GM06990 (cell line): ENCODE measurements at regions not wholly inside any gene's neighbourhood (a gene's known extent, or its start where the extent isn't known, plus 50 kb on each side); places are given as distances from the start of the nearest gene placed in this dataset.

Experiments
- DNase-seq: peaks from one replicate; pipeline ENCODE4 v3.0.0-alpha.2; 2011; ENCODE audit not compliant: insufficient read length; ENCODE audit errors: extremely low read depth
- H3K27me3 ChIP-seq: replicated peaks from 2 replicates; pipeline ENCODE4 v1.6.0; 2011; ENCODE audit warnings: low read length; ENCODE audit not compliant: control insufficient read depth, insufficient read depth
- H3K36me3 ChIP-seq: 2 replicates; pipeline ENCODE4 v1.5.1; 2011; ENCODE audit warnings: low read length; ENCODE audit not compliant: control insufficient read depth, insufficient read depth
- H3K4me3 ChIP-seq: replicated peaks from 2 replicates; pipeline ENCODE4 v1.5.1; 2011; ENCODE audit warnings: low read depth, mild to moderate bottlenecking, control low read depth, low read length
- TF ChIP-seq, protein P1 (sequence below): IDR thresholded peaks from 2 replicates; pipeline ENCODE4 v1.5.1; 2011; ENCODE audit warnings: low read length, control low read depth, mild to moderate bottlenecking, inconsistent platforms; ENCODE audit not compliant: insufficient read depth, poor library complexity, severe bottlenecking

DNA sequence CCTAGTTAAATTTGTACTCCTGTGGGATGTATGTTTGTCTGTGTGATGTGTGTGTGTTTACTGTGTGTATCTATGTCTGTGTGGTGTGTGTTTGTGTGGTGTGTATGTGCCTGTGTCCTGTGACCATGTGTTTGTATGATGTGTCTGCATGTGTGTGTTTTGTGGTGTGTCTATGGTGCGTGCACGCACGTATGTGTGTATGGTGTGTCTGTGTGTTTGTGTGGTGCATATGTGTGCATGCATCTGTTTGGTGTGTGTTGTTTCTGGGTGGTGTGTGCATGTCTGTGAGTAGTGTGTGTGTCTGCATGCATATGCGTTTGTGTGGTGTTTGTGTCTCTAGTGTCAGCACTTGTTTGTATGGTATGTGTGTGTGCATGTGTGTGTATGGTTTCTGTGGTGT lies 174.2 kb upstream of the RBFOX1 start:
- no peaks in the 10 kb centered on the region for H3K27me3 ChIP-seq
- H3K36me3 ChIP-seq, result no peaks in the 10 kb centered on the region
- TF ChIP-seq, protein P1, sequence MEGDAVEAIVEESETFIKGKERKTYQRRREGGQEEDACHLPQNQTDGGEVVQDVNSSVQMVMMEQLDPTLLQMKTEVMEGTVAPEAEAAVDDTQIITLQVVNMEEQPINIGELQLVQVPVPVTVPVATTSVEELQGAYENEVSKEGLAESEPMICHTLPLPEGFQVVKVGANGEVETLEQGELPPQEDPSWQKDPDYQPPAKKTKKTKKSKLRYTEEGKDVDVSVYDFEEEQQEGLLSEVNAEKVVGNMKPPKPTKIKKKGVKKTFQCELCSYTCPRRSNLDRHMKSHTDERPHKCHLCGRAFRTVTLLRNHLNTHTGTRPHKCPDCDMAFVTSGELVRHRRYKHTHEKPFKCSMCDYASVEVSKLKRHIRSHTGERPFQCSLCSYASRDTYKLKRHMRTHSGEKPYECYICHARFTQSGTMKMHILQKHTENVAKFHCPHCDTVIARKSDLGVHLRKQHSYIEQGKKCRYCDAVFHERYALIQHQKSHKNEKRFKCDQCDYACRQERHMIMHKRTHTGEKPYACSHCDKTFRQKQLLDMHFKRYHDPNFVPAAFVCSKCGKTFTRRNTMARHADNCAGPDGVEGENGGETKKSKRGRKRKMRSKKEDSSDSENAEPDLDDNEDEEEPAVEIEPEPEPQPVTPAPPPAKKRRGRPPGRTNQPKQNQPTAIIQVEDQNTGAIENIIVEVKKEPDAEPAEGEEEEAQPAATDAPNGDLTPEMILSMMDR, result no peak
- no peak overlapping the region for H3K4me3 ChIP-seq
- no peak for DNase-seq

DNA sequence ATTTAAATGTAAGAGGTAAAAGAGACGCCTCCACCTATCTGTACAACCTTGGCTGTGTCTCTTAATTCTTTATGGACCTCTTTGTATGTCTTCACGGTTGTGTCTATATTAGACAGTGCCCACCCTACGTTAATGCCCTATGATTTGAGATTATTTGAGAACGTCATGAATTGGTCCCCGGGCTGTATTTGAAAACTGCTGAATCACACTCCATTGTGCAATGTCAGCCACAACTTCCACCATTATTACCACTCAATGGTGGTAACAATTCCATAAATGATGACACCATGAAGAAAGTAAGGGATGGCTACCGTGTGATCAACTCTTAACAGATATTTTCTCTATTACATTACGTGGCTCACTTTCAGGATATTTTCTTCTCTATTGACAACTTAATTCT lies 182.4 kb upstream of the RBFOX1 start:
- no peaks in the 10 kb centered on the region for H3K36me3 ChIP-seq
- DNase-seq, result no peak
- no peaks in the 10 kb centered on the region for H3K27me3 ChIP-seq
- TF ChIP-seq, protein P1, result no peak
- no peak overlapping the region for H3K4me3 ChIP-seq

DNA sequence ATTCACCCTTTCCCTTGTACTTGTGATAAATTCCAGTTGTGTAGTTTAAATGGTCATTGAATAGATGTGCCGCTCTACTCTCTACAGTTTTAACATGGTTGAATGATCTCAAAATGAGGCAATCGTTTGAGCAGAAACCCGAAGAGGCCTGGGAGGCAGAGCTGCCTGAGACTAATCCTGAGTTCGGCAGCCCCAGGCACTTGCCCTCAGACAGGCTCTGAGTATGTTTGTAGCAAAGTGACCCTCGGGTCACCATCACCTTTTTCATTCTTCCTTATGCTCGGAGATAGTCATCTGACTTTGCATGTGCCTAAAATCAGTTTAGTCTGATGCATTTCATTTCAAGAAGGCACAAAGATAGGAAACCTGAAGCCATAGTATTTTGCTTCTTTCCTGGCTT lies 184.0 kb upstream of the RBFOX1 start:
- TF ChIP-seq, protein P1, result no peak
- Histone ChIP-seq H3K4me3 (no peak overlapping the region), H3K36me3 (no peaks in the 10 kb centered on the region), H3K27me3 (no peaks in the 10 kb centered on the region)
- DNase-seq, result no peak

DNA sequence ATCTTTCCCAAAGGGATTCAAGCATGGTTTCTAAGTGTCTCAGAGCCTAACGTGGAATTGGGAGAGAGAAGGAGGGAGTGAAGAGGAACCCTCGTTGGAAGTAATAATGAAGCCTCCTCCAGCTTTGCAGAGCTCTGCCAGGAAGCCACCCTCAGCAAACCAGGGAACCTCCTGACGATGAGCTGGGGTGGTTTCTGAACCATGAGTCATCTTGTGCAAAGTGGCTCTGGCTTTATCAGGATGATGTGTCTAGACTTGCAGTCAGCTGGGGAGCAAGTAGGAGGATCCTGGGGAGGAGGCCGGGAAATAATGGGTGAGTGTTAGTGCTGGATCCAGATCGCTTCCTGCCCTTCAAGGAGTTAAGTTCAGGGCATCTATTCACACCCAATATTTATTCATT lies 191.7 kb upstream of the RBFOX1 start:
- Histone ChIP-seq H3K36me3 (no peaks in the 10 kb centered on the region), H3K4me3 (no peak overlapping the region), H3K27me3 (no peaks in the 10 kb centered on the region)
- DNase-seq, result no peak
- TF ChIP-seq, protein P1, result no peak

DNA sequence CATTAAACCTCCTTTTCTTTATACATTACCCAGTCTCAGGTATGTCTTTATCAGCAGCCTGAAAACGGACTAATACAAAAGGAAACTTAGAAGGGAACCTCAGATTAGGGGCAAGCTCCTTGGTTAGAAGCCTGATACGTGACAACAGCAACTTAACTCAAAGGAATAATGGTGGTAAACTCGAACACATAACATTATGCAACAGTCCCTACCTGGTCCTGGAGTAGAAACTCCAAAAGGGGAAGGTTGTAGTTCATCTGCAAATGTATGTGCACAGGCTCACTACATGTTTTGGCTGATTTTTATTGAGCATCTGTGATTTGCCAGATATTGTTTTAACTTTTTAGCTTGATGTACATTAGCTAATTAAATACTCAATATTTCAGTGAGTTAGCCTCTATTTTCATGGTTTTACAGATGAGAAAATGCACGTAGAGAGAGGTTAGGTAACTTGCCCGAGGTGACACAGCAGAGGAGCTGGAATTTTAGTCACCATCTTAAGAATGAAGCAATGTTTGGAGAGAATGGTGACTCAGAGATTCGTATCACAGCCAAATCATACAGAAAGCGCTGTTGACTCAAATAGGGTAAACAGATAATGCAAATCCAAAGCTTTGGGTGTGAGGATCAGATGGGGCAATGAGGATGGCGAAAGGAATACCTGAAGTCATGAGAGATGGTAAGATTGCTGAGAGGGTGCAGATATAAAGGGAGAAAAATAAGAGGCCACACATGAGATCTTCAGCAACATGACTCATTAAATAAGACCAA lies 194.9 kb upstream of the RBFOX1 start:
- Histone ChIP-seq H3K27me3 (no peaks in the 10 kb centered on the region), H3K36me3 (no peaks in the 10 kb centered on the region), H3K4me3 (no peak overlapping the region)
- TF ChIP-seq, protein P1, result no peak
- DNase-seq, result no peak

DNA sequence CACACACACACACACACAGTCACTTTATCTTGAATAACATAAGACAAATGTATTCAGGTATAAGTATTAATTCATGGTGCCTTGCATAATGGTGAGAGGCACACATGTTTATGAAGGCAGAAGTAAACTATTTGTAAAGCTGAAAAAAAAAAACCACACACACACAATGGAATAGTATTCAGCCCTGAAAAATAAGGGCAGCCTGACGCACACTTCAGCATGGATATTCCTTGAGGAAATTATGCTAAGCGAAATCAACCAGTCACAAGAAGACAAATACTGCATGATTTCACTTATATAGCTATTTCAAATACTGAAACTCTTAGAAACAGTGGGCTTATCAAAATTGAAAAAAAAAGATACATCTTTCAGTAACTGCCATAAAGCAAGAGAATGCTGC lies 200.2 kb upstream of the RBFOX1 start:
- TF ChIP-seq, protein P1, result no peak
- no peak for DNase-seq
- no peaks in the 10 kb centered on the region for H3K36me3 ChIP-seq
- H3K27me3 ChIP-seq, result no peaks in the 10 kb centered on the region
- no peak overlapping the region for H3K4me3 ChIP-seq
